ENCODE measurements at regions not wholly inside any gene's neighbourhood (a gene's known extent, or its start where the extent isn't known, plus 50 kb on each side); places are given as distances from the start of the nearest gene placed in this dataset.
"Not testable (repeated sequence)": the region's sequence is repeated elsewhere in the genome, so short reads cannot be mapped to it uniquely, and the experiment has no call there.

DNA sequence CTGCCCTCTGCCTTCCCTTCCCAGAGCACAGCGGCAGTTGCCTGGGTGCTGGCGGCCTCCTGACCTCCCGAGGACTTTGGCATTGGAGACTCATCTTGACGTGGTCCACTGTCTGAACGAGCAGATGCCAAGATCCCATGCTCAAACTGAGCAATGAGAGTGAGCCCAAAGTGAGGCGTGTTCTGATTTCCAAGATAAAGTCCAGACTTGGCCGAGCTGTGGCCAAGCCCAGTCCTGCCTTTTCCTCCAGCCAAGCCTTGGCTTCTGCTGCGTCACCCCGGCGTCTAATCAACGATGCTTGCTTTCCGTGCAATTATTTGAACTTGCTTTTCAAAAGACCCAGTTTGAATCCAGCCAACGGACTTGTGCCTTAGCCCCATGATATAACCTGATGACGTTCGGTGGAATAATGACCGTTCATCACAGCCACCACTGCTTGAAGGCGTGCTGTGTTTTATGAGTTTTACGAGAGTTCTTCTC is 179.2 kb downstream of the IRF8 start:
- no peak for DNase-seq

DNA sequence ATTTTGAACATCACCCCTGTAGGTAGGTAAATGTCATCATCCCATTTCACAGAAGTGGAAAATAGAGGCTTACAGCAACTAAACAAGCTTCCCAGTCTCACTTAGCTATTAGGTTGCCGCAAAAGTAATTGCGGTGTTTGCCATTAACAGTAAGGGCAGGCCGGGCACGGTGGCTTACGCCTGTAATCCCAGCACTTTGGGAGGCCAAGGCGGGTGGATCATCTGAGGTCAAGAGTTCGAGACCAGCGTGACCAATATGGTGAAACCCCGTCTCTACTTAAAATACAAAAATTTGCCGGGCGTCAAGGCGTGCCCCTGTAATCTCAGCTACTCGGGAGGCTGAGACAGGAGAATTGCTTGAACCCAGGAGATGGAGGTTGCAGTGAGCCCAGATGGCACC is 179.7 kb downstream of the IRF8 start:
- not testable (repeated sequence) for DNase-seq

DNA sequence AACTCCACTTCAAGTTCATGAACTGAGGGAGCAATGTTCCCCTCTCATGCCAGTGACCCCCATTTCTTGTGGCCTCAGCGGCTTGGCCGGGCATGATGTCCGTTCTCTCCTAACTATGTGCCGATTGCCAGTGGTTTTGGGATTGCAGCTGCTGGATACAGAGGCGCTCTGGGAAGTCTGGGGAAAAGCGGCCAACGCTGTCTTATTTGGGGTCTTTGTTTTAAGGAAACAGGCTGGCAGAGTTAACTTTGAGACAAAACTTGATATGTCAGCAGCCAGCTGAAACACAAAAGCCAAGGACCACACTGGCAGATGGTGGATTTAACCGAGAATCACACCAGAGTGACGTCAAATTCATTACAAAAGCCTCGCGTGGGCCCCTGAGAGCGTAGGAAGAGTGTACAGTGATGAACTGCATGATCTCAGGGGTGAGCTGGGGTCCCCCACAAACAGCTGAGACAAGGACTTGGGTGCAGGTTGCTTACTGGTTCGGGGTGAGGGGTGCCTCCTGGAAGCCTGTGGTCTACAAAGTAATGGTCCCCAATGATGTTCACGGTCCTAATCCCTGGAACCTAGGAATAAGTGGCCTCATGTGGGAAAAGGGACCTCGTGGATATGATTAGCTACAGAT is 180.4 kb downstream of the IRF8 start:
- no peak for DNase-seq

DNA sequence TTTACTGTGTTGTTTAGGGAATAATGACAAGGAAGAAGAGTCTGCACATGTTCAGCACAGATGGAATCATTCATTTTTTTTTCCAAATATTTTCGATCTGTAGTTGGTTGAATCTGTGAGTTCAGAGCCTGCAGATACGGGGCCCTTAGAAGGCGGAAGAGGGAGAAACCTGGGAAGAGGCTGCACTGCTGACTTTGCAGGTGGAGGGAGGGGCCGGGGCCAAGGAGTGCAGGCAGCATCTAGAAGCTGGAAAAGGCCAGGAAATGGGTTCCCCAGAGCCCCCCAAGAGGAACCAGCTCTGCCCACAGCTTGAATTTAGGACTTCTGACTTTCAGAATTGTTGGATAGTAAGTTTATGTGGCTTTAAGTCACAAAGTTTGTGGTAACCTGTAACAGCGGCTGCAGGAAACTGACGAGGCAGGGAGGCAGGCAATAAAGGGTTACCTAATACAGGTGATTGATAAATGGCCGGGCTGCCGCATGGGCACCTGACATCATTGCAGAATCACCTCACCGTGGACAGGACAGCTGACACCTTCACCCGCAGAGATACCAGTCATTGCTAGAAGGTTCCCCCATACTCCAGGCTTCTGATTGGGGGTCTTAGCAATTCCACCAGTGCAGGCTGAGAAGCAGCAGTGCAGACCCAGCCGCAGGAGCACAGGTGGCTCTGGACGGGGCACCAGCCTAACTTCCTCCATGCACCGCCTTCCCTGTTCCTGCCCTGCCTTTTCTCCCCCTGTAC is 181.3 kb downstream of the IRF8 start:
- no peak for DNase-seq

DNA sequence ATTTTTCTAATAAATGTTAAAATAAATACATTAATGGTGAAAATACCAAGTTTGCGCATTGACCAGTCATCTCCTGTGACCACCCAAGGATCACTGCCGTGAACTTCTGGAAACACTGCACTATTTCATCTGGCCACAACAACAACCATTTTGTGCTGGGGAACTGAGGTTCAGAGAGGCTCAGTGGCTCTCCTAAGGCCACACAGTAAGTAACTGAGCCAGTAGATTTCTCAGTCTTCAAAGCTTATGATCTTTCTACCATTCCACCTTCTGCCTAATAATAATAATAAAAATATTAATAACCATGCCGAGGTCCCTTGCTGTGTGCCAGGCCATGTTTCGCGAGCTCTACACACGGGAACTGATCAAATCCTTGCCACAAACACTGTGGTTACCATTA is 182.0 kb downstream of the IRF8 start:
- no peak for DNase-seq

DNA sequence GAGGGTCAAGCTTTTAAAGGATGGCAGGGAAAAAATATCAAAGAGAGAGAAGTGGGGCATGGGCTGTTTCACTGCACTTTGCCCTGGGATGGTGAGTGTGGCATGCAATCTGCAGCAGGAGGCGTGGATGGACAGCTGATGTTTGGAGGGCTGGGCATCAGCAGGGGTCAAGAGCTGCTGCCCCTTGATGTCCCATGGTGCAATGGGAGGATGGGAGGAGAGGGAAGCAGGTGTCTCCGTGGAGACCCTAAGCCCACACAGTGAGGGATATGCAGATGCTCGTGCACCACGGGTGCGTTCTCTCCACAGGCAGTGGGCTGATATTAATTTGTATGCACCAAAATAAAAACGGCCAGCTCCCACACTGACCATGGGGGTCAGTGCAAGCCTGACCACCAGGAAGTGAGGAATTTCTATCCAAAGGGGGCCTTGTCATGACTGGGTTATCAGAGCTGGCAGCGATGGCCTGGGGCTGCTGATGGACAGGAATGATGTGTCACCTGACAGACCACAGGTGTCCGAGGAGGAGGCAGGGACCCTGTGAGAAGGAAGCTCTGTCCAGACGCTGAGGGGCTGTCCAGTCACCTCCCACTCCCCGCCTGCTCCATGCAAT is 183.6 kb downstream of the IRF8 start:
- DNase-seq: no peak

DNA sequence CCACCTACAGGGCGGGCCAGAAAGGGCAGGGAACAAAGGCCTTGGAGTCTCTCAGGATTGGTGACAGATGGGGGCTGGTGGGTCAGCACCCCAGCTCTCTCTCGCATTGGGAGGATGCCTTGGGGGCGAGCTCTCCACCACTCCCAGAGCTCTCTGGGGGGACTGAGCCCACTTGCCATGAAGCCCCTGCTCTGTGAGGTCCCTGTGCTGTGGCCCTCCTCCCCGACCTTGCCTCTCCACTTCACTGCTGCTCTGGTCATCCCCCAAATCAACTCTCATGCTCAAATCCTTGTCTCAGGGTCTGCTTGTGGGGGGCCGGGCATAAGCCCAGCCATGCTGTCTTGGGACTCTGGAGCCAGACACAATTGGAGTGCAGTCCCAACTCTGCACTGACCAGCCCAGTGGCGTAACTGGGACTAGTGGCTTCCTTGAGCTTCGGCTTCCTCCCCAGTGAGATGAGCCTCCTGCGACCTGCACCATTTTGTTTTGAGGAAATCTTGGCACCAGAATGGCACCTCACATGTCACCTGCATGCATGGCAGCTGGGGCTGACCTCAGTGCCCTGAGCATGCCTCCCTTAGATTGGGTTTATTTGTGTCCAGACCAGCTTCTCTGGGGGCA is 184.5 kb downstream of the IRF8 start:
- no peak for DNase-seq

DNA sequence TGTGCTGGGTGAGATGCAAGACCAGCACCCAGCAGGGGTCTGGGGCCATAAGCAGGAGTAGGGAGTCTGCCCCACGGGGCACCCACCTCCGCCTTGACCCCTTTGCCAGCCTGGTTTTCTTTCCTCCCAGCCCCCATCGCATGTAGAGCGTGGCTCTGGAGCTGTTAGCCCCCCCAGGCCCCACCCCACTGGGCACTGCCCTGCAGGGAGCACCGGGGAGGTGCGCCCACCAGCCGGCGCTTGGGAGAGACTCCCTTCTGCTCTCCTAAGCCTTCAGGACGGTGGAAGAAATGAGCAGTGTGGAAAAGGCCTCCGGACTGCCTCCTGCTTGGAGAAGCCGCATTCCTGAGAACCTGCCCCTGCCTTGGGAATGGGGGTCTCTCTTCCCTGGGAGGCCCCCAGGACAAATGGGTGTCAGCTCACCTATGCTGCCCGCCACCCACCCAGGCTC is 186.2 kb downstream of the IRF8 start:
- no peak for DNase-seq

DNA sequence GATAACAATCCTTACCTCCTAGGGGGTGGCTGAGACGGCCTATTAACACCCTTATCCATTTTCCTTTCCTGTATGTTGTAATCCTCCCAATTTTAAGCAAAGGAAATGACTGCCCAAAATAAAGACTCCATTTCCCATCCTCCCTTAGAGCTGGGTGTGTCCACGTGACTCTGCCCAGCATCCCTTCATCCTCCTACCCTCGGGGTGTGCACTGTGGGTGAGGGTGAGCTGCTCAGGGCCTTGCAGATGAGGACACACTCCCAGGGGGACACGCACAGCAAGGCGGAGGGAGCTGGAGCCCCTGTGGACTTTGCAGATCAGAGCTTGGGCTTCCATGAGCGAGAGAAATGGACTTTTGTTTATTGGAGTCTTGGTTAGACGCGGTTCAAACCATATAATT is 186.8 kb downstream of the IRF8 start:
- no peak for DNase-seq

DNA sequence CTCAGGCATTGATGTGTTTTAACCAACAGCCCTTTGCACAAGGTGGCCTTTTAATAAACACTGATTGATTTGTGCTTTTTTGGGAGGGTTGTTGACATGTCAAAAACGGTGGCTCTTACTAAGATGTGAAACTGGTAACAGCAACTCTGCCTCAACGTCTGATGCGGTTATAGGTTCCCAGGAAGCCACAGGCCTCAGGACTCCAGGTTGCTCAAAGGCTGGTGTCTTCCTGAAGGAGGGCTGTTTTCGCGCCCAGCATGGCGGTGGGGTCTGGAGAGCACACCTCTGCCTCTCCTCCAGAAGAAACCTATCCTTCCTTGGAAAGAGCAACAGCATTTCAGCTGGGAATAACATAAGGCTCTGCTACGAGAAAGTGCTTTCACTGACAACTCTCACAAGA is 187.5 kb downstream of the IRF8 start:
- no peak for DNase-seq

DNA sequence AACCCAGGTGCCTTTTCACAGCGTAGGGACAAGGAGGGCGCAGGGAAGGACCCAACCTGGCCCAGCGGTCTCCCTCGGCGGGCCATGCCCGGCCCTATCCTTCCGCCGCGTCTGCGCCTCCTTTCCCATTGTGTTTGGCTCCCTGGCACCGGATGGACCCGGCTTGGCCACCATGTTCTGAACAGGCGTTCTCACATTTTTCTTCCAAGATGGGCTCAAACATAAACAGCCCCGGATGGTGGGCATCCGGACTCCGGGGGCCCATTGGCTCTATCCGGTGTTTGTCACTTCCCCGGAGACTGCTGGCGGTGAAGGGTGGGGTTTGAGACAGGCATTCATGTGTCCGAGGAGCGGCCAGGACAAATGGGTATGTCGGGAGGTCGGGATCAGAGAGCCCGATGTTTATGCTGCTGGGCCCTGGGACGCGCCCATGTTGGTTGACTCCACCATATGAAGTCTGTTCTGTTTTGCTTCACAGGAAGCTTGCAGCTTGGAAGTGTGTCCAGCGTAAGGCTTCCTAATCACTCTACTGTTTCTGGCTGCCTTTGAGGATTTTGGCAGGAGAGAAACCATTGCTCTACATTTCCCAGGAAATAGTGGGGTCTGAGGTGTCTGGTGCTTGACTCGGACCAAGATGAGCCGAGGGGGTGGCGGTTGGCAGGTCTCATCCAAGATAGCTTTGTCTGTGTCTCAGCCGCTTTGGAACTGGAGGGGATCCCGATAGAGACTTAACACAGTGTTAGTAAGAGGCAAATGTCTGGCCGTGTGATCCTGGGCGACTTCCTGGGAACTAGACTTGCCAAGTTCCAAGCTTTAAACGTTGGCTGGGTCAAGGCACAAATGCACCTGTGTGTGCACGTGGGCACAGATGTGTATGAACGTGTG is 188.3 kb downstream of the IRF8 start:
- DNase-seq: no peak

DNA sequence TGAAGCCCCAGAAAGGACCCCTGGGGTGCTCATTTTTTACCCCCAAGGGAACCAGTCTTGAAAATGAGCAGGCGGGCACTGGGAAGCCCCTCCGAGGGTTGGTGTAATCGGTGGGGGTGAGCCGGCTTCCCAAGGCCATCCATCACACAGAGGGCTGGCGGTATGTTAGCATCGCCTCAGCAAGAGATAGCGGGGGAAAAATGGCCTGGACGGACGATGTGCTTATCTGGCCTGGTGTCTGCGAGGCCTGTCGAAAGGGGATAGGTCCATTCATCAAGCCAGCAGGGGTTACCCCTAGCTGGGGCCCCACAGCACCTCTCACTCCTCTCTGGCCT is 188.9 kb downstream of the IRF8 start:
- DNase-seq: no peak

DNA sequence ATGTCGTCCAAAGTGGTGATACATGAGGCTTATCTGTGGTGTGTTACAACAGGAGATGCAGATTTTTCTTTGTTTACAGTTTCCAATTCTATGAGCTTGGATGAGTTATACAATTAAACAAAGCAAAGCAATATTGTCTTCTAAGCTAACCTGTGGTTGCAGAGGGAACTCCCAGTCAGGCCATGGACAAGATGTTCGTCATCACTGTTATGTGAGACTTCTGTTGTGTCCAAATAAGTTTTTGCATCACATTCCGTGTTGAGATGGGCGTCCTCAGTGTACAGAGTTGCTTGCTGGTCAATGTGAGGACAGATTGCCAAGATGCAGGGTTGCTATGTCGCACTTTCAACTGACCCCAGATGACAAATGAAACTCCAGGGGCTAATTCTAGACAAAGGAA is 189.3 kb downstream of the IRF8 start:
- DNase-seq: no peak

DNA sequence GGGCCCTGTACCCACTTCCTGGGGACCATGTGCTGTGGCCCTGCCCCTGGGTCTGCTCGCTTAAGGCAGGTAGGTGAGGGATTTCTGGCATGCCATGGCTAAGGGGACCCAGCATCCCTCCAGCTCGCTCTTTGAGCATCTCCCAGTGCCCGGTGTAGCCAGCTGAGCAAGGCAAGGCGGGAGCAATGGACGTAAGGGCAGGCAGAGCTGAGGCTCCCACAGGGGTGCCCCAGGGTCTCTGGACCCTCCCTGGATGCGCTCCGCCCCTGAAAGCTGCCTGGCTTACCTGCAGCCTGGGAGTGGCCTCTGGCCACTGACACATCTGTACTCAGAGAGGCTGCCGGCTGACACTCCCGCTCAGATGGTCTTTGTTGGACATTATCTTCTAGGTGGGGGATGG is 189.9 kb downstream of the IRF8 start:
- DNase-seq: no peak

DNA sequence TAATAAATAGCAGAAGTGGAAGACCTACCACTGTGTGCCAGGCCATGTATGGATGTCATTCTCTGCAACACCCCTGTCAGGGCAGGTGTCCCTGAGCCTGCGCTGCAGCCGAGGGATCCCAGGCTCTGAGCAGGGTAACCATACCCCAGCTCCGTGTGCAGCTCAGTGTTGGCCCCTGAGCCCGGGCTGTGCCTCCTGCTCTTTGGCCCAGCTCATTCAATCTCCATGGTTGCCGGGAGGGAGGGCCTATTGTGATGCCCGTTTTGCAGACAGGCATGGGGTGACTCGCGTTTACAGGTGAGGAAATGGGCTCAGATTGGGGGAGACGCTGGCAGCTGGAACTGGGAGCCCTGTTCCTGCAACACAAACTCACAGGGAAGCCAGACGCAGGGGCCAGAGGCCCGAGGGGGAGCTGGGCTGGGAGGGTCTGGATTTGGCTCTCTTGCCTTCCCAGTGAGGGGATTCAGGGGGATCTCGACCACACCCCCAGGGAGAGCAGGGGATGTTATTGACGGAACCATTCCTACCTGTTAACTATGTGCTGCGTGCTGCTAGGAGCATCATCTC is 190.5 kb downstream of the IRF8 start:
- no peak for DNase-seq

DNA sequence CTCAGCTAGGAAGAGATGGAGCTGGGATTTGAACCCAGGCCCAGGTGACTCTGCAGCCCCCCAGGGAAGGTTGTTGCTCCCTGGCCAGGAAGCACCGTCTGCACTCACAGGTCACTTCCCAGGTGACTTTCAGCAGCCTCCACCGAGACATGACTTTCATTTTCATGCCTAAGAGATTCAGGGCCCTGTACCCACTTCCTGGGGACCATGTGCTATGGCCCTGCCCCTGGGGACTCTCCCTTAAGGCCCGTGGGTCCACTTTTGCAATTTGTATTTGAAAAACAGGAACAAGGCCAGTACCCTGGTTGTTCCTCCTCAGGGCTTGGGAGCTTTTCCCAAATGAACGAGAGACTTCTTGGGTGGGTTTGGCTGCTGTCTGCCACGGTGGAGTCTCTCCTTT is 191.0 kb downstream of the IRF8 start:
- no peak for DNase-seq

DNA sequence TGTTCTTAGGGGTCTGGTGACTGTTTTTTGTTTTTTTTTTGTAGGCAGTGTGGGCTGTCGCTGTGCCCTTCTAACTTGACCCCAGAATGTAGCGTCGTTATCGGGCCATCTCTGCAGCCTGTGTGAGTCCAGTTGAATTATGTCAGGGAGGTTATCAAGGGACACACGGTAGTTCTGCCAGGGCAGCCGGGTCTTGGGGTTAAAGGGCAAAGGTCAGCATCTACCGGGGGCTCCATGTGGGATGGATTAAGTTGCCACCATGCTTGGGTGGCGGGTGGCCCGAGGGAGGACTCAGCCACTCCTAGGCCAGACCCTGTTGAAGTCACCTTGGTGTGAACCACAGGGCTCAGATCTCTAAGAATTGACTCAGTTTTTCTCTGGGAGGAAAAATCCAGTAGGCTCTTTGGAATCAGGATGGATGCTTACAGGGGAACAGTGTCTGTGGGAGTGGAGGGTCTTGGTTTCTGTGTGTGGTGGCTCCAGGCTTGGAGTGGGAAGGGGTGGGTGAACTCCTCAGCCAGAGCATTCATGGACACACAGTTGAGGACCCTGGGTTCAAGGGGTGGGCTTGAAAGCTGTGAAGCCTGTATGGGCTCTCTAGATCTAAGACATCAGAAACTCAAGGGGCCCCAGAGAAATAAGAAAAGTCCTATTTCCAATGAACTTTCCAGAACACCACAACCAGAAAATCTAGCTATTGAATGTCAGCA is 191.7 kb downstream of the IRF8 start:
- no peak for DNase-seq

DNA sequence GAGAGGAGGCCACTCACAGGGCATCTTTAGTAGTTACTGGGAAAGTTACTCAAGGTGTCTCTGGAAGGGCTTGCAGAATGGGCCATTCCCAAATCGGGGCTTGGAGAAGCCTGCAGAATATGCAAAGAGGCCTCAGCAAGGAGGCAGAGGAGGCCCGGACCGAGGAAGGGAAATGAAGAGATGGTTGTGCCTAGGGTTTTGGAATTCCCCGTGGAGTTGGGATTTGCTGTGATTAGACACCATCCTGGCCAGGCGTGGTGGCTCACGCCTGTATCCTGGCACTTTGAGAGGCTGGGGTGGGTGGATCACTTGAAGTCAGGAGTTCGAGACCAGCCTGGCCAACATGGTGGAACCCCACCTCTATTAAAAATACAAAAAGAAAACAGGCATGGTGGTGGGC is 193.0 kb downstream of the IRF8 start:
- no peak for DNase-seq

DNA sequence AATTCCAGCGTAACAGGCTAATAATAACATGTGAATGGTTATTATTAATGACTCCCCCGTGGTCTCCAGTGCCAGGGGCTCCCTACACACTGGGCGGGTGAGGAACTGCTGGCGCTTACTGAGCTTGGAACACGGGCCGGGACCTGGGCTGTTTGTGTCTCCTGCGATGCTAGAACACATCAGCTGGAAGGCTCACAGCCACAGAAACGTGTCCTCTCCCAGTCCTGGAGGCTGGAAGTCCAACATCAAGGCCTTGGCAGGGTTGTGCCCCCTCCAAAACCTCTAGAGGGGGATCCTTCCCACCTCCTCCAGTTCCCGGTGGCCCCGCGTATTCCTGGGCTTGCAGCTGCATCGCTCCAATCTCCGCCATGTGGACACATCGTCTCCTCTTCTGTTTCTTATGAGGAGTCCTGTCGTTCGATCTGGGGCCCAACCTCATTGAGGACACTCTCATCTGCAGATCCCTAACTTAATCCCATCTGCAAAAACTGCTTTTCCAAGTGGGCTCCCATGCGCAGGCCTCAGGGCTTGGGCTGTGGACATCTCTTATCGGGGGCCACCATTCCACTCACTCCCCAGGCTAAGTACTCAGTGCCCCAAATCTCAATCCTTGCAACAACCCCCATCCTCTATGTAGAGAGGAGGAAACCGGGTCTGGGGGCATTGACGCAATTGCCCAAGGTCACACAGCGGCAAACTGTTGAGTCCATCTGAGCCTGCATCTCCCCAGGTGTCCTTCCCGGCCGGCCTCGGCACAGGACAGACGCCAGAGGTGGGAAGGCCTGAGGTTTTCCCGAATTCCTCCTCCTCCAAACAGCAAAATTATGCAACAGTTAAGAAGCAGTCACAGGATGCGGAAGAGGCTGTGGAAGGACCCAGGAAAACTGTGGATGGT is 193.9 kb downstream of the IRF8 start:
- DNase-seq: no peak

DNA sequence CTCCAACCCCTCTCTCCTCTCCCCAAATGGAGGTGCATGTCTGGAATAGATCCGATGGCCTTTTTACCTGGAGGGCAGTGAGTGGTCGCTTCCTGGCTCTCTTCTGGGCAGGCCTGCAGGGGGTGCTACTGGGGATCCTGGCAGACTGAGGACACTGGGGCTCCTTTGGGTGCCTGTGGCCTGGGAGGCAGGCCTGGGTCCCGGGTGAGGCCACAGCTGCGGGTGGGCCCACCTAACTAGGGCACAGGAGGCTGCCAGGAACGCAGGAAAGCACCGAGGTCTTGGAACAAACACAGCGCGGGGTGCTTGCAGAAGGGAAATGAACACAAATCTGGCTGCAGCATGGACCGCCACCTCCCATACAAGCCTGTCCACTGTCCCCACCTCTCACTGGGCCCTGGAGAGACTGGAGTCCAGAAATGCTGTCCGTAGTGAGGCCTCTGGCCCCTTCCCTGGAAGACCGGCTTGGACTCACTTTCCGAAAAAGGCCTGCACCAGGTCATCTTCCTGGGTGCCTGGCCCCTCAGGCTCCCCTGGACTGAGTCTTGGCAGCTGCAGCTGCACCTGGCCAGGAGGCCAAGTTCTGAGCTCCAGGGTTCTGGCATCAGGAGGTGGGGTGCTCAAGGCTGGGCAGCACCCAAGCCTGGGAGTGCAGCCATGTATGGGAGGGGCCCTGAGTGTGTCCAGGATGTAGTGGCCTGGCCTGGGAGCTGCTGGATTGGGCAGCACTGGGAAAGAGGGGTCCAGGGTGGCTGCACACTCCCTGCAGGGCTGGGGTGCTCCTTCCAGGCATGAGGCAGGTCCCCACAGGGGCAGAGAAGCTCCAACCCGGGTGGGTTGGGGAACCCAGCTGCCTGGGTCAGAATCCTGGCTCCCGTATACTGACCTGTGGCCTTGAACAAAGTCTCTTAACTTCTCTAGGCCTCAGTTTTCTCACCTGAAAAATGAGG is 195.1 kb downstream of the IRF8 start:
- no peak for DNase-seq

Measured in NCI-H2029 treated with DMSO at 0.1 percent for 48 hours (cell line).